OCI-LY1 (cell line): ENCODE measurements at regions not wholly inside any gene's neighbourhood (a gene's known extent, or its start where the extent isn't known, plus 50 kb on each side); places are given as distances from the start of the nearest gene placed in this dataset.

ENCODE experiments used
- H2AFZ ChIP-seq: fragments of 200-600 bp; sonication (generic), shearing (Covaris generic); 2 replicates; pipeline ENCODE4 v1.6.0; 2014; ENCODE audit warnings: antibody characterized with exemption, mild to moderate bottlenecking, low read length
- H3F3A ChIP-seq: fragments of 200-600 bp; sonication (generic), shearing (Covaris generic); 2 replicates; pipeline ENCODE4 v1.6.0; 2014; ENCODE audit warnings: mild to moderate bottlenecking, antibody characterized with exemption, low read length, moderate library complexity; ENCODE audit not compliant: insufficient read depth
- H3K27ac ChIP-seq: fragments of 200-600 bp; sonication (generic); 2 replicates; pipeline ENCODE4 v1.5.1; 2014; ENCODE audit warnings: low read length, mixed run types, mild to moderate bottlenecking, low read depth; ENCODE audit not compliant: poor library complexity, severe bottlenecking
- H3K27me3 ChIP-seq: fragments of 200-600 bp; sonication (generic); 2 replicates; pipeline ENCODE4 v1.6.0; 2014; ENCODE audit warnings: antibody characterized with exemption, mild to moderate bottlenecking, low read length, moderate library complexity; ENCODE audit not compliant: insufficient read depth
- H3K36me3 ChIP-seq: fragments of 200-600 bp; sonication (generic); 2 replicates; pipeline ENCODE4 v1.6.1; 2014; ENCODE audit warnings: mild to moderate bottlenecking, antibody characterized with exemption, low read length, moderate library complexity, mixed read lengths; ENCODE audit not compliant: insufficient read depth
- H3K4me1 ChIP-seq: fragments of 200-600 bp; sonication (generic); 2 replicates; pipeline ENCODE4 v1.5.1; 2014; ENCODE audit warnings: mild to moderate bottlenecking, low read length, moderate library complexity; ENCODE audit not compliant: insufficient read depth, severe bottlenecking
- H3K4me2 ChIP-seq: fragments of 200-600 bp; sonication (generic), shearing (Covaris generic); 2 replicates; pipeline ENCODE4 v1.6.1; 2014; ENCODE audit warnings: low read length
- H3K4me3 ChIP-seq: fragments of 200-600 bp; sonication (generic); 2 replicates; pipeline ENCODE4 v1.5.1; 2014; ENCODE audit warnings: low read length, low read depth, mild to moderate bottlenecking, mixed read lengths; ENCODE audit not compliant: poor library complexity, severe bottlenecking
- H3K79me2 ChIP-seq: fragments of 200-600 bp; shearing (Covaris generic); 2 replicates; pipeline ENCODE4 v1.6.1; 2016; ENCODE audit warnings: mixed run types, low read length, mixed read lengths; ENCODE audit not compliant: insufficient read depth
- H3K9ac ChIP-seq: fragments of 200-600 bp; sonication (generic), shearing (Covaris generic); 2 replicates; pipeline ENCODE4 v1.6.1; 2014; ENCODE audit warnings: mild to moderate bottlenecking, low read length, mixed read lengths
- H3K9me2 ChIP-seq: fragments of 200-600 bp; sonication (generic), shearing (Covaris generic); 2 replicates; pipeline ENCODE4 v1.6.1; 2014; ENCODE audit warnings: low read depth, mild to moderate bottlenecking, low read length, mixed read lengths
- H3K9me3 ChIP-seq: fragments of 200-600 bp; shearing (Covaris generic); 2 replicates; pipeline ENCODE4 v1.6.1; 2014; ENCODE audit warnings: low read length, mixed read lengths
- H4K20me1 ChIP-seq: fragments of 200-600 bp; sonication (generic), shearing (Covaris generic); 2 replicates; pipeline ENCODE4 v1.6.0; 2016; ENCODE audit warnings: mild to moderate bottlenecking, low read length; ENCODE audit not compliant: insufficient read depth
- CTCF ChIP-seq: fragments of 200-600 bp; sonication (generic), shearing (Covaris generic); IDR thresholded peaks from 2 replicates; pipeline ENCODE4 v1.5.1; 2017; ENCODE audit warnings: mild to moderate bottlenecking, antibody characterized with exemption, low read length, moderate library complexity, mixed read lengths
- EZH2 ChIP-seq: fragments of 200-600 bp; sonication (generic), shearing (Covaris generic); IDR thresholded peaks from 2 replicates; pipeline ENCODE4 v1.8.0; 2017; ENCODE audit warnings: borderline replicate concordance, mixed run types, mild to moderate bottlenecking, antibody characterized with exemption, low read length, moderate library complexity, mixed read lengths

GRCh38 chr10:88115968-88116367 lies 252.5 kb downstream of the PTEN start:
- H3K27me3 ChIP-seq, result no peaks in the 10 kb centered on the region
- no peak overlapping the region for H3K9ac ChIP-seq
- H3K9me2 ChIP-seq, result no peaks in the 10 kb centered on the region
- H4K20me1 ChIP-seq, result no peaks in the 10 kb centered on the region
- no peaks in the 10 kb centered on the region for H3K36me3 ChIP-seq
- no peaks in the 10 kb centered on the region for H3K9me3 ChIP-seq
- TF ChIP-seq EZH2, result no peak
- TF ChIP-seq CTCF, result no peak
- H3F3A ChIP-seq, result no peaks in the 10 kb centered on the region
- H2AFZ ChIP-seq, result no peak overlapping the region
- no peak overlapping the region for H3K27ac ChIP-seq
- no peak overlapping the region for H3K4me3 ChIP-seq
- no peaks in the 10 kb centered on the region for H3K4me1 ChIP-seq
- H3K79me2 ChIP-seq, result no peaks in the 10 kb centered on the region
- H3K4me2 ChIP-seq, result no peak overlapping the region

DNA sequence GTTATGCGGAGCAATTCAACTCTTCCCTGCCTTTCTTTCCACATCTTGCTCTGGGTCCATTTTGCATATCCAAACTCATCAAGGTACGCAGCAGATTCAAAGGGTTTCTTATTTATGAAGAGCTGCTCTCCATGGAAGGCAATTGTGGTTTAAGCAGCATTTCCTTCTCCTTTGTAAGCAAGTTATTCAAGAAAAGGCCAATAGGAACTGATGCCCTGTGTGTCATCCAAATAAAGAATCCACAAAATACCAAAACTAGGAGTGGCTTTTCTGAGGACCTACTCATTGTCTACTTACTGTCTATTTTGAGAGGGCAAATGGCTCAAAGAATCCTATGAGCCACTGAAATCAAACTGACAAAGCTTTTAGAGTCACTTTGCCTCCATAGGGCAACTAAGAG lies 253.1 kb downstream of the PTEN start:
- Histone ChIP-seq H3K36me3 (no peaks in the 10 kb centered on the region), H4K20me1 (no peaks in the 10 kb centered on the region), H3K4me3 (no peak overlapping the region), H3K79me2 (no peaks in the 10 kb centered on the region), H3K9me2 (no peaks in the 10 kb centered on the region), H3F3A (no peaks in the 10 kb centered on the region), H3K4me2 (no peak overlapping the region), H3K9me3 (no peaks in the 10 kb centered on the region), H2AFZ (no peak overlapping the region), H3K9ac (no peak overlapping the region), H3K4me1 (no peaks in the 10 kb centered on the region), H3K27me3 (no peaks in the 10 kb centered on the region), H3K27ac (no peak overlapping the region)
- no peak for TF ChIP-seq CTCF
- no peak for TF ChIP-seq EZH2

DNA sequence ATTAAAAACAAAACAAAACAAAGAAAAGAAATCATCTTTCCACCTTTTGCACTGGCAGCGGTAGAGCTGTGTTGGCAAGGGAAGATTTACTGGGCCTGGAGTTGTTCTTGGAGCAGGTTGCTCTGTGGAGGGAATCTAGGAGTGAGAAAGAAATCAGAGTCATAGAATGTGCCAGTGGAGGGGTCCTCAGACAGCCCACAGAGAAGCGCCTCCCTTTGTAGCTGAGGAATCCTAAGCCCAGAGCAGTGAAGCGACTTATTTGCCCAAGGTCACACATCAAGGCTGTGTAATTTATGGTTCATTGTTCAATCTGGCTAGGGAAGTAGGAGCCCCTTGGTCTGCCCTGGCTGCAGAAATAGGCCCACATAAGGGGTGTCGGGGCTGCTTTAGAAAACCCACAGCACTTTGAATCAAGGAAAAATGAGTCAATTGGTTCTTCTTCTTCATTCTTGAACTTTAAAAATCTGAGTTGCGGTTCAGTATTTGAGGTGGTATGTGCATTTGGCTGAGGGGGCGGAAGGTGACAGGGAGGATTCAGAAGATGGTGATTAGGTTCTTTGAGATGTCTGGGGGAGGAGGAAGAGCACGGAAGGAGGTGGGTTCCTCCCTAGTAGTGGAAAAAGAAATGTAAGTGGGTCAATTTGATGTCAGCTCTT lies 253.7 kb downstream of the PTEN start:
- H3K9ac ChIP-seq, result no peak overlapping the region
- H2AFZ ChIP-seq, result no peak overlapping the region
- no peaks in the 10 kb centered on the region for H3K9me2 ChIP-seq
- H3K36me3 ChIP-seq, result no peaks in the 10 kb centered on the region
- no peak overlapping the region for H3K27ac ChIP-seq
- no peaks in the 10 kb centered on the region for H3K9me3 ChIP-seq
- no peaks in the 10 kb centered on the region for H3K4me1 ChIP-seq
- H3F3A ChIP-seq, result no peaks in the 10 kb centered on the region
- no peaks in the 10 kb centered on the region for H3K27me3 ChIP-seq
- H3K79me2 ChIP-seq, result no peaks in the 10 kb centered on the region
- H4K20me1 ChIP-seq, result no peaks in the 10 kb centered on the region
- H3K4me2 ChIP-seq, result no peak overlapping the region
- TF ChIP-seq EZH2, result no peak
- no peak for TF ChIP-seq CTCF
- no peak overlapping the region for H3K4me3 ChIP-seq
